ENCODE measurements at regions not wholly inside any gene's neighbourhood (a gene's known extent, or its start where the extent isn't known, plus 50 kb on each side); places are given as distances from the start of the nearest gene placed in this dataset.

DNA sequence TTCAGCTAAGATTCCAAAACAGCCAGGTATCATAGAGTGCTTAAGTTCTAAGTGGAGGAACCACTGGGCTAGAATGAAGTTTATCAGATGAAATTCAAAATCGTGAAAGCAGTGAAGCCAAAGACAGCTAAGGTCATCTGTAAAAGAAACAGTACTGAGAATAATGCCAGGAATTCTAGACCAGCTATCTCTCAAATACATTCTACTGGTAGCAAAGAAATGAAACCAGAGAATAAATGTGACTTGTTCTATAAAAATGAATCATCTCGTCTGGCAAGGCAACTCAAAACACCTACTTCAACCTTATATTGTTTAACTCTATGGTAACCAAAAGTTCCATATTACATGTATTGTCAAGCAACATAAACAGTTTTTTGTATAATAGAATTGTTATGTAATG, 51.3 kb upstream of the RGMB start:
- TF ChIP-seq, protein P1, sequence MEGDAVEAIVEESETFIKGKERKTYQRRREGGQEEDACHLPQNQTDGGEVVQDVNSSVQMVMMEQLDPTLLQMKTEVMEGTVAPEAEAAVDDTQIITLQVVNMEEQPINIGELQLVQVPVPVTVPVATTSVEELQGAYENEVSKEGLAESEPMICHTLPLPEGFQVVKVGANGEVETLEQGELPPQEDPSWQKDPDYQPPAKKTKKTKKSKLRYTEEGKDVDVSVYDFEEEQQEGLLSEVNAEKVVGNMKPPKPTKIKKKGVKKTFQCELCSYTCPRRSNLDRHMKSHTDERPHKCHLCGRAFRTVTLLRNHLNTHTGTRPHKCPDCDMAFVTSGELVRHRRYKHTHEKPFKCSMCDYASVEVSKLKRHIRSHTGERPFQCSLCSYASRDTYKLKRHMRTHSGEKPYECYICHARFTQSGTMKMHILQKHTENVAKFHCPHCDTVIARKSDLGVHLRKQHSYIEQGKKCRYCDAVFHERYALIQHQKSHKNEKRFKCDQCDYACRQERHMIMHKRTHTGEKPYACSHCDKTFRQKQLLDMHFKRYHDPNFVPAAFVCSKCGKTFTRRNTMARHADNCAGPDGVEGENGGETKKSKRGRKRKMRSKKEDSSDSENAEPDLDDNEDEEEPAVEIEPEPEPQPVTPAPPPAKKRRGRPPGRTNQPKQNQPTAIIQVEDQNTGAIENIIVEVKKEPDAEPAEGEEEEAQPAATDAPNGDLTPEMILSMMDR (IDR thresholded peaks at IDR 0.05) = no peak
- no peak for TF ChIP-seq POLR2A (IDR thresholded peaks at IDR 0.05)
